GM18858 (cell line): ENCODE measurements at regions not wholly inside any gene's neighbourhood (a gene's known extent, or its start where the extent isn't known, plus 50 kb on each side); places are given as distances from the start of the nearest gene placed in this dataset.
"Not testable (repeated sequence)": the region's sequence is repeated elsewhere in the genome, so short reads cannot be mapped to it uniquely, and the experiment has no call there.

Experiments
- ATAC-seq: cut with Tn5 transposase; IDR thresholded peaks from one replicate; pipeline ENCODE4 v1.9.1; 2021; ENCODE audit not compliant: unreplicated experiment

DNA sequence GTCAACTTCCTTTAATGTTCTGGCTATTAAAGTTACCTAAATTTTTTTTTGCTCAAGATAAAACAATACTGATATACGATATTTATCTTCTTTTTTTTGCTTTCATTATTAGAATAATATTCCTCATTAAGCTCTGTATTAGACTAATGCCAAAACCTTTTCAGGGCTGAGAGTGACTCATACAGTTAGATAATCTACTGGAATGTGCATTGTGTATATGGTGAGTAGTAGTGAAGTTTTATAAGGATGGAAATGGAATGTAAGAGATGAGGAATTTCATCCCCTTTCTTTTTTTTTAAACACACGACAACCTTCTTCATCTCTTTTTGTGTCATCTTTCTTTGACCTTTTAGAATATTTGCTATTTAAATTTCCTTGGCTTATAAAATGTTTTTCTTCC, 268.6 kb downstream of the ISL1 start:
- ATAC-seq, result no peak

DNA sequence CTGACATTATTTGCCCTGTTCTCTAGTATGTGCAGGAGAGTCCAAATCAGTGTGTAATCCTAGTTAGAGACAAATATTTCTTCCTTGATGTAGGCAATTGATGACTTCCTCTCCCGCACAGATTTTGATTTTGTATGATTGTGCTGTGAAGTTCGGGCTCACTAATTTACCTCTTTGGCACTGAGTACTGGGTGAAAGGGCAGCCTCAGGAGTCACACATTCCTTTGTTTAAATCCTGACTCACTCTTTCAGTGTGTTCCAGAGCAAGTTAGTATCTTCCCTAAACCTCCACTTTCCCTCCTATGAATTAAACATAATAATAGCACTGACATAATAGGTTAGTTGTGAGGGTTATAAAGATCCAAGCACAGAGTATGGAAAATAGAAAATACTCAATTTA, 269.7 kb downstream of the ISL1 start:
- no peak for ATAC-seq

- ATAC-seq, result no peak
Measured at GRCh38 chr5:51657340-51658240, 274.3 kb downstream of the ISL1 start.

GRCh38 chr5:51661646-51662265, 278.5 kb downstream of the ISL1 start:
- no peak for ATAC-seq

GRCh38 chr5:51664491-51665250, 281.4 kb downstream of the ISL1 start:
- ATAC-seq, result no peak

- no peak for ATAC-seq
Measured at GRCh38 chr5:51665251-51665593, 282.0 kb downstream of the ISL1 start.

GRCh38 chr5:51669095-51669494, 285.8 kb downstream of the ISL1 start:
- no peak for ATAC-seq

DNA sequence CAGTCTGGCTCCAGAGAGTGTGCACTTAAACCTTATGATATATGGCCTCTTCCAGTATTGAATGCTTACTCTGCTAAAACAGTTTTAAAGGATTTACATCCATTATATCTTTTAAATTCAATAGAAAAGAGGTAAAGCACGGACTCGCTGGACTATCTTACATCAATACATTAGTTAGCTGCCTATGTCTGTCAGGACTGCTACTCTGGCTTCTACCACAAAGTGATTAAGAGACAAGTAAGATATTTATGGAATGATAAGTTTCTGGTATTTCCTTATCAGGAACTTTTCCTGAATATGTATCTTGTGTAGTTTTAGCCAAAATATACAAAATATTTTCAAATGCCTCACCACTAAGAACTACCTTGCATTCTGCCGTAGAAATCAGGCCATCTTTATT, 295.1 kb downstream of the ISL1 start:
- ATAC-seq, result no peak

DNA sequence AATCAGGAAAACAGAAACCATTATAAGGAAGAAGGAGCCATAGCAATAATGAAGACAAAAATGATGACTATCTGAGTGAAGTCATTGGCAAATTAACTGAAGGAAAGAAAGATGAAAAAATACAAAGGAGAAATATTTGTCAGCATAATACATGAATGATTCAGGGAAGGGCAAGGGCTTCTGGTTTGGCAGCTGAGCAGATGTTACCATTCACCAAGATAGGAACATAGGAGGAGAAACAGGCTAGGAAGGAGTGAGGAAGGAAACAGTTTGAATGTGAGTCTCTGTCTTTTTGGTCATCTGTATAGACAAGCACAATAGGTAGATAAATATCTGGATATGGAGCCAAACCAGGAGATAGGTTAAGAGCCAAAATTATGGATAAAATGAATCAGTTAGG, 296.0 kb downstream of the ISL1 start:
- ATAC-seq, result no peak

DNA sequence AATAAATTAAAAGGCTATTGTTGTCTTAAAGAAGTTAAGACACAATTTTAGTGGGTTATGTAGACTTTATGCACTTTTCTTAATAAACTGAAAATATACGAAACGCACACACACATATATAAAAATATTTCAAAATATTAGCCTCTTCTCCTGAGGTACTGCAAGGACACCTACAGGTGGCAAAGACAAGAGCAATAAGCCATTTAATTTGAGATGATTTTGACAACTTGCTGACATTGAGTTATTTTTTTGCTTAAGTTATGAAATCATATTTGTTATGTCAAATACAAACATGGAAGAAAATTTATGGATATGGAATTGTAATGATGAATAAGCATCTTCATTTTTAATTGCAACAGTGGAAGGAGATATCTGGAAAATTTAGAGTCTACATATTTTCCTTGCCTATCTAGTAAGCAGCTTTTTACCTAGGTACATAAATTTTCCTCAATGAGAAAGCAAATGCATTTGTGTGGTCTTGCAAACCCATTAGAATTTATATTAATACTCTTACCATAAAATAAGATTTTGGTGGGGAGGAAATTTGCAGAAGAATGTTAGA, 301.6 kb downstream of the ISL1 start:
- ATAC-seq, result no peak

GRCh38 chr5:51685419-51685818, 302.2 kb downstream of the ISL1 start:
- ATAC-seq, result no peak

GRCh38 chr5:51686622-51687021, 303.4 kb downstream of the ISL1 start:
- no peak for ATAC-seq

DNA sequence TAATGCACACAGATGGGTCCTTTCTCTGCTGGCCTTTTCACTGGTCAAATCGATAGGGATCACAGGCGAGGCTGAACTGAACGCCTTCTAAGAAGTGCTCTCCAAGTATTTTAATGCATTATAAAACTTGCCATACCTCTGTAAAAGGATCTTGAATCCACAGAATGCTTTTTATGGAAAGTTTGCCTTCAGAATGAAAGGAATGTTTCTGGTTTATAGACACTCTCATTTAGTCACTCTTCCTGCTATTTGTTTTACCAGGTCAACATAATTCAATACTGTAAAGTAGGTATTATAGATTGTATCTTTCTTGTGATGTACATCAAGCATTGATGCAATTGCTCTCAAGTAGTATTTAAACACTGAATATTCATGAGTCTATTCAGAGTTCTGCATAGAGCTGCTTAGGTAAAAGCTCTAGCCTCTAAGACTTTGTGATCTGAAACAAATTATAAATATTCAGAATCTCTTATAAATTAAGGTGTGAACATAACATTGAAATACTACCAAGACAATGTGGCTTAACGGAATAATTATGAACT, 308.4 kb downstream of the ISL1 start:
- ATAC-seq, result no peak

DNA sequence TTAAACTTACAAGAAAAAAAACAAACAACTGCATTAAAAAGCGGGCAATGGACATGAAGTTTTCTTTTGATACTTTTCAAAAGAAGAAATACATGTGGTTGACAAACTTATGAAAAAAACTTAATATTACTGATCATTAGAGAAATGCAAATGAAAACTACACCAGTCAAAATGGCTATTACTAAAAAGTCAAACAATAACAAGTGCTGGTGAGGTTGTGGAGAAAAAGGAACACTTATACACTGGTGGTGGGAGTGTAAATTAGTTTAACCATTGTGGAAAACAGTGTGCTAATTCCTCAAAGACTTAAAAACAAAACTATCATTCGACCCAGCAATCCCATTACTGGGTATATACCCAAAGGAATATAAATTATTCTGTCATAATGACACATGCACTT, 311.6 kb downstream of the ISL1 start:
- ATAC-seq, result no peak

DNA sequence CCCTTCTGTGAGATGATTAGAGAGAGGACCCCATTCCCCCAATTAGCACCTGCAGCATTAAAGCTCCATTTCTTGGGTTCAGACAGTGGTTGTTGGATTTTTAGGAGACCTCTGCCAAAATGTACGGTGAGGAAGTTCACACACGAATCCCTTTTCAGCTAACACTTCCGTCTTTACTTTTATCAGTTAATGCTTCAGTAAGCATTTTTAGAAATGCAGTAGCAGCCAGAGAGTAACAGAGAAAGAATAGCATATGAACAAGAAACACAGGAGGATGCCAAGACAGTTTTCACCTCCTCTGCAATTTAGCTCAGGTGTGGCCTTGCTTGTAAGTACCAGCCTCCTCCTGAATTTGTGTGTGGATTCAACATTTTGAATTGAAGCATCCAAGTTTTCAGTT, 312.9 kb downstream of the ISL1 start:
- no peak for ATAC-seq

- ATAC-seq, result not testable (repeated sequence)
Measured at GRCh38 chr5:51702046-51702445, 318.8 kb downstream of the ISL1 start.

DNA sequence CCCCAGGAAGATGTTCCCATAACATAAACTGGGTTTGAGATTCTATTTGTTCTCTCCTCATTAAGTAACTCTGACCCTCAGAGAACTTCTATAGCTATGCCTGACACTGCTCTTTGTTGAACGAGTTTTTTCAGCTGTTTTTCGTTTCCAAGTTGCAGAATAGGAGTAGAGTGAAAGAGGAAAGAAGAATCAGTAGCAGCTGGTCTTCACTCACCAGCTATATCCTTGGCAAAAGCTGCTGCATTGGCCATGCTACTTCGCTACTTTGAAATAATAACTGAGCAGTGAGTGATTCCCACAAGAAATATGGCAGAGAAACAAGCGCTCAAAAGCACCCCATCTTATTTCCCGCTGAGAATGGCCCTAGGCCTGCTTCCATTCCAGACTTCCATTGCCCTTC, 329.0 kb downstream of the ISL1 start:
- no peak for ATAC-seq

GRCh38 chr5:51715445-51715844, 332.2 kb downstream of the ISL1 start:
- not testable (repeated sequence) for ATAC-seq

DNA sequence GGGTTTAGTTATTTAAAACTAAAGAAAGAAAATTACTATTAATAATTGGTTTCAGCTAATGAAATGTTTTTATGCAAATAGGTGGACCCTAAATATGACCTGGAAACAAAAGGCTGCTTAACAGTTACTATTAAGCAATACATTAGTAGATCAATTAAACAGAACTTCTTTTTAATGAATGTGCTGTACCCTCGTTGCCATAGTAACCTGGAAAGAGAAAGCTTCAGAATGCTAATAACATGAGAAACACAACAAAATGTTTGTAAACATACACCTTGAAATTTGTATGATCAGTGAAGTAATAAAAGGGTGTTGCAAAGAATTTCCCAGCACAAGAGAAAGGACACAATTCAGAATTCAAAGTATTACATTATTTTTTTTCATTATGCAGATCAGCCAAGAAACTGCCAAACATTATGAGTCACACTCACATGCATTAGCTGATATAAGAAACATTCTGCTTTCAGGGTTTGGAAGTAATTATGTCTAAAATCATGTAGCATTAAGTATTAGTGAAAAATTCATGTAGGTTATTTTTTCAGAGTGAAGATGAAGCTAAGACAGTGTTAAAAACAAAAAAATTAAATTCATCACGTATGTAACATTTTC, 348.3 kb downstream of the ISL1 start:
- no peak for ATAC-seq

GRCh38 chr5:51732304-51732703, 349.1 kb downstream of the ISL1 start:
- no peak for ATAC-seq

DNA sequence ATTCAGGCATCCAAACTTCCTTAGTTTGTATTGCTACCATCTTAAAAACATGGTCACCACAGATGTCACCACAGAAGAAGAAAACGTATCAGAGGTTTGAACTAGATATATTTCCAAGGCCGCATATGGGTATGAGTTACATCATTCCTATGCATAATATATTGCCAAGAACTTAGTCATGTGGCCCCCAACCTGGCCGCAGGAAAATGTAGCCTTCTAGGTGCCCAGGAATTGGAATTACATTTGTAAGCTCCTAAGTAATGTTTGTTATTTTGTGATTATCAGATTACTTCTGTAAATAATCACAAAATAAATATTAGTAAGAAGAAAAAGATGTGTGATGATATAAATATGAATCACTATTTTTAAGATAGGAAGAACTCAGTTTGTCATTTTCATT, 351.4 kb downstream of the ISL1 start:
- ATAC-seq, result no peak
